Nephron progenitor cell (in vitro differentiated cells): ENCODE measurements at regions not wholly inside any gene's neighbourhood (a gene's known extent, or its start where the extent isn't known, plus 50 kb on each side); places are given as distances from the start of the nearest gene placed in this dataset.

Experiments
- DNase-seq: peaks from one replicate; pipeline ENCODE4 v3.0.0; 2021
- H3K27ac Mint-ChIP-seq: 2 replicates; pipeline ENCODE4 v1.8.0; 2021; ENCODE audit warnings: mild to moderate bottlenecking, moderate library complexity, mixed read lengths
- H3K27me3 Mint-ChIP-seq: 2 replicates; pipeline ENCODE4 v1.8.0; 2021; ENCODE audit warnings: mild to moderate bottlenecking, low read depth, mixed read lengths; ENCODE audit not compliant: poor library complexity
- H3K36me3 Mint-ChIP-seq: 2 replicates; pipeline ENCODE4 v1.8.0; 2021; ENCODE audit warnings: low read depth, mixed read lengths
- H3K4me1 Mint-ChIP-seq: 2 replicates; pipeline ENCODE4 v1.8.0; 2021; ENCODE audit warnings: mixed read lengths
- H3K4me3 Mint-ChIP-seq: 2 replicates; pipeline ENCODE4 v1.8.0; 2021; ENCODE audit warnings: mild to moderate bottlenecking, moderate library complexity, mixed read lengths
- H3K9me3 Mint-ChIP-seq: 2 replicates; pipeline ENCODE4 v1.8.0; 2021; ENCODE audit warnings: mild to moderate bottlenecking, moderate library complexity, mixed read lengths
- CTCF ChIP-seq: fragments of 200-600 bp; sonication (generic); IDR thresholded peaks from 2 replicates; pipeline ENCODE4 v1.5.0; 2021; ENCODE audit warnings: antibody characterized with exemption

GRCh38 chr5:142531977-142532780, 153.7 kb downstream of the FGF1 start:
- no peak for TF ChIP-seq CTCF
- DNase-seq = no peak
- Mint-ChIP-seq H3K36me3 (peaks cover 21% of the 10 kb centered on the region), H3K4me3 (no peak overlapping the region), H3K27ac (no peak overlapping the region), H3K27me3 (no peaks in the 10 kb centered on the region), H3K4me1 (peaks cover 6% of the 10 kb centered on the region), H3K9me3 (peaks cover 34% of the 10 kb centered on the region)

- Mint-ChIP-seq H3K27ac (no peak overlapping the region), H3K4me1 (peaks cover 6% of the 10 kb centered on the region), H3K36me3 (peaks cover 15% of the 10 kb centered on the region), H3K9me3 (peaks cover 27% of the 10 kb centered on the region), H3K4me3 (no peak overlapping the region), H3K27me3 (no peaks in the 10 kb centered on the region)
- DNase-seq = no peak
- no peak for TF ChIP-seq CTCF
These were observed 155.0 kb downstream of the FGF1 start for GRCh38 chr5:142530904-142531303.

GRCh38 chr5:142529626-142530278, 156.1 kb downstream of the FGF1 start:
- TF ChIP-seq CTCF = no peak
- H3K4me3 Mint-ChIP-seq = no peak overlapping the region
- no peak overlapping the region for H3K27ac Mint-ChIP-seq
- no peak for DNase-seq
- peaks cover 15% of the 10 kb centered on the region for H3K9me3 Mint-ChIP-seq
- no peaks in the 10 kb centered on the region for H3K27me3 Mint-ChIP-seq
- peaks cover 12% of the 10 kb centered on the region for H3K36me3 Mint-ChIP-seq
- peaks cover 6% of the 10 kb centered on the region for H3K4me1 Mint-ChIP-seq

DNA sequence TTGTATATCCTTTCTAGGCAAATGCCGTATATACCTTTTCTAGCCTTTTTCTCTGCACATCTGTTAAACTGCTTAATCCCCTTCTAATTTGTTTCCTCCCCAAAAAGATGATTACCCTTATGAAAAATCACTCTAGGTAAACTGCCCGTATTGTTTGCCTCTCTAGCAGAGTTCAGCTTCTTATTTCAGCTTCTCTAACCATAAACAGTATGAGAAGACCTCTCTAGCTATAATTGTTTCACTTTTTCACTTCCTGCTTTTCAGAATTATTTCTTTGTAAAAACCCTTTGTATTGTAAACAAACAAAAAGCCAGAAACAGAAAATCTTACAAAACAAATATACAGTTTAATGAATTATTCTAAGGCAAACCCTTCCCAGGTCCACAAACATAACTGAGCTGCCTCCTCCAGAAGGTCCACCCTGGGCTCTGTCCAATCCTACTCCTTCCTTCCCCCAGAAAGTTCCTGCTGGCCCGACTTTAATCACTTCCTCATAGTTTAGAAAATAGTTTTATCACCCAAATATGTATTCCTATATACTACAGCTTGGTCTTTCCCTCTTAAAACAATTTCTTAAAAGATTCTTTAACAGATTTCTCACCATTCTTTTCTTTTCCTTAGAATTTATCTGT, 158.1 kb downstream of the FGF1 start:
- Mint-ChIP-seq H3K4me1 (peaks cover 9% of the 10 kb centered on the region), H3K27ac (no peak overlapping the region), H3K27me3 (no peaks in the 10 kb centered on the region), H3K36me3 (peaks cover 12% of the 10 kb centered on the region), H3K9me3 (peaks cover 8% of the 10 kb centered on the region), H3K4me3 (no peak overlapping the region)
- DNase-seq = no peak
- no peak for TF ChIP-seq CTCF

DNA sequence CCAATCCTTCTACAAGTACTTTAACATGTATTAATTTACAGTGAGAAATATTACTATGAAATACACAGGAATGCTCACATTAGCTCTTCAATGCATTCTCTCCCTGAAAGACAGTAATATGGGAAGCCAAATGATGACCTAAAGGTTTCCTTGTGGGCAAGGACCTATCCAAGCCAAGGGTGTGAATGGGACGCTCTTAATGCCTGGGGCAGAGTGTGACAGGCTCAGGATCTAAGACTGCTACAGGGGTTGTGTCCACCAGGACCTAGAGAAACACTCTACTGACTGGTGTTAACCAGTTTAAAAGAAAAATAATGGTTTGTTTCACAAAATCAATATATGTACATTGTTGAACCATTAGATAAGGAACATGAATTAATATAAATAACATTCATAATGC, 158.7 kb downstream of the FGF1 start:
- no peak for TF ChIP-seq CTCF
- peaks cover 12% of the 10 kb centered on the region for H3K36me3 Mint-ChIP-seq

More for the DNA sequence above, 158.7 kb downstream of the FGF1 start:
- H3K4me1 Mint-ChIP-seq = peaks cover 8% of the 10 kb centered on the region
- peaks cover 7% of the 10 kb centered on the region for H3K9me3 Mint-ChIP-seq
- no peak overlapping the region for H3K27ac Mint-ChIP-seq
- H3K27me3 Mint-ChIP-seq = no peaks in the 10 kb centered on the region
- H3K4me3 Mint-ChIP-seq = no peak overlapping the region
- no peak for DNase-seq
